Suppressor macrophage (primary cell): ENCODE measurements at regions not wholly inside any gene's neighbourhood (a gene's known extent, or its start where the extent isn't known, plus 50 kb on each side); places are given as distances from the start of the nearest gene placed in this dataset.
"Not testable (repeated sequence)": the region's sequence is repeated elsewhere in the genome, so short reads cannot be mapped to it uniquely, and the experiment has no call there.

Experiments
- DNase-seq, 4 experiments: peaks; one replicate each; pipeline ENCODE4 v3.0.0-alpha.2; 2020 to 2022

DNA sequence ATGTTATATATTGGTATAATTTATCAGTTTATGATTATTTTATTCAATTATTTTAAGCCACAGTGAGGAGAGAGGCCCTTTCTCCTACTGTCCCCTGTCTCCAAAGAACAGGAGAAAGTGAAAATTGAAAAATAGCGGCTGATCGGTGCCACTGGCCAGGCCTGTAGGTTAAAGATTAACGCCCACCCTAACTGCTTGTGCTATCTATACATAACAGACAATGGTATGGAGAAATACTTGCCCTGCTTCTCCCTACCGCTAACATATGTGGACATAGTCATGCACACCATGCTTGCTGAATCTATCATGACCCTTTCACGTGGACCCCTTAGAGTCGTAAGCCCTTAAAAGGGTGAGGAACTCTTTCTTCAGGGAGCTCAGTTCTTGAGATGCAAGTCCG lies 67.5 kb downstream of the EIF1AY start:
- DNase-seq = no peak

DNA sequence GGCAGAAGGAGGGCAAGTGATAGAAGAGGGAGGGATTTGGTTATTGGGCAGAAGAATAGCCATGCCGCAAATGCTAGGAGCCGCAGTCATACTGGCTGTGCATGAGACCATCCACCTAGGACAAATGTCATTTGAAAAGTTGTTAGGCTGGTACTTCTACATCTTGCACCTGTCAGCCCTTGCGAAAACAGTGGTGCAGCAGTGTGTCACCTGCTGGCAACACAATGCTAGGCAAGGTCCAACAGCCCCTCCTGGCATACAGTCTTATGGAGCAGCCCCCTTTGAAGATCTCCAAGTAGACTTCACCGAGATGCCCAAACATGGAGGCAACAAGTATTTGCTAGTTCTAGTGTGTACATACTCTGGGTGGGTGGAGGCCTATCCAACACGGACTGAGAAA lies 72.7 kb downstream of the EIF1AY start:
- no peak for DNase-seq

DNA sequence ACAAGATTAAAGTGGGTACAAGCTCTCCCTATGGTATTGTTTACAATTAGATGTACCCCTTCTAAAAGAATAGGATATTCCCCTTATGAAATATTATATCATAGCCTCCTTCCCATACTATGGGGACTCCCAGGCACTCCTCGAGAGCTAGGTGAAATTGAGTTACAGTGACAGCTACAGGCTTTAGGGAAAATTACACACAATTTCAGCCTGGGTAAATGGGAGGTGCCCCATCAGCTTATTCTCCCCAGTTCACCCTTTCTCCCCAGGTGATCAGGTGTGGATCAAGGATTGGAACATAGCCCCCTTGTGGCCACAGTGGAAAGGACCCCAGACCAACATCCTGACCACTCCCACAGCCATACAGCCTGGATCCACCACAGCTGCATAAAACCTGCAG lies 73.3 kb downstream of the EIF1AY start:
- not testable (repeated sequence) for DNase-seq

DNA sequence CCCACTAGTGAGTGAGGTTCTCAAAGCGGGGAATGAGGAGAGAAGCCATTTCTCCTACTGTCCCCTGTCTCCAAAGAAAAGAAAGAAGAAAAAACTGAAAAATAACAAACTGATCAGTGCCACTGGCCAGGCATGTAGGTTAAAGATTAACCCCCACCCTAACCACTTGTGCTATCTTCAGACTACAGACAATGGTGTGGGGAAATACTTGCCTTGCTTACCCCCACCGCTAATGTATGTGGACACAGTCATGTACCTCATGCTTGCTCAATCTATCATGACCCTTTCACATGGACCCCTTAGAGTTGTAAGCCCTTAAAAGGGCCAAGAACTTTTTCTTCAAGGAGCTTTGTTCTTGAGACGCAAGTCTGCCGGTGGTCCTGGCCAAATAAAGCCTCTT lies 75.9 kb downstream of the EIF1AY start:
- DNase-seq = no peak

DNA sequence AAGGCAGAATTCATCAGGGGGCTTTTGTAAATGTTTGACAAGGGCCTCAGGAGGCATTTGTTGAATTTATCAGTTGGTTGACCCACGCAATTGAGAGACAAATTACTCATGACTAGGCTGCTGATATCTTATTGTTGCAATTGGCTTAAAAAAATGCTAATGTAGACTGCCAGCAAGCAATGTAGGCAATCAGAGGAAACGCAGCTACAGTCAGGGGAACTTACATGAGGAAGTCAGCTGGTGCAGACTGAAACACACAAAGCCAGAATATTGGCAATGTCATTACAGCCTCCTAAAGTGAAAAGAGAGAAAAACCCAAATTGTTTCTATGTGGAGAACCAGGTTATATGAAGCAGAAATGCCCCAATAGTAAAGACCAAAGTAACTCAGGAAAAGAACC lies 83.9 kb downstream of the EIF1AY start:
- peak; percentile 17 to 67 (median 58) for DNase-seq

DNA sequence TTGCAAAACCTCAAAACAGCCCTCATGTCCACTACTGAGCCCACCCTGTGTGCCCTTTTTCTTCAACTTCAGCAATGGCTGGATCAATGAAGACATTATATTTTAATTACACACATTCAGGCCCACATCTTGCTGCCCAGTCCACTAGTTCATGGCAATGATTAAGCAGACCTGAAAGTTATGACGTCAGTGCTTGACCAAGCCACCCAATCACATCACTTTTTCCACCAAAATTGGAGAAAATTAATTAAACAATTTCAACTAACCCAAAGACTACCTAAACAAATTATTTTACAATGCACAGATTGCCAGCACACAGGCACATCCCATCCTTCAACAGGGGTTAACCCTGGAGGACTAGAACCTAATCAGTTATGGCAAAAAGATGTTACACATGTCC lies 86.6 kb downstream of the EIF1AY start:
- no peak for DNase-seq

DNA sequence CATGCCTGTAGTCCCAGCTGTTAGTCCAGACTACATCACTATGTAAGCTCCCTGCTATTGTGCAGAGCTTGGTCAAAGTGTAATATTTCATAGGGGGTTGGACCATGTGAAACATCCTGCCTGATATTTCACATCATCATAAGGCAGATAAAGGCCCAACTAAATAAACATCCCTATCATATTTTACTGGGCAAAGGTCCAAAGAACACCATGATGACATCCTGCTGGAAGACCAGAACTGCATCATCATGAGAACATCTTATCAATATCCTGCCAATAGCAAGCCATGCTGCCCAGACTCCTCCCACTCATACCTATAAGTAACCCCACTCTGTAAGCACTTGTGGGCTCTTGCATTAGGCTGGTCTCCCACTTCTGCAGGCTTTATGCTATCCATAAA lies 88.6 kb downstream of the EIF1AY start:
- no peak for DNase-seq

DNA sequence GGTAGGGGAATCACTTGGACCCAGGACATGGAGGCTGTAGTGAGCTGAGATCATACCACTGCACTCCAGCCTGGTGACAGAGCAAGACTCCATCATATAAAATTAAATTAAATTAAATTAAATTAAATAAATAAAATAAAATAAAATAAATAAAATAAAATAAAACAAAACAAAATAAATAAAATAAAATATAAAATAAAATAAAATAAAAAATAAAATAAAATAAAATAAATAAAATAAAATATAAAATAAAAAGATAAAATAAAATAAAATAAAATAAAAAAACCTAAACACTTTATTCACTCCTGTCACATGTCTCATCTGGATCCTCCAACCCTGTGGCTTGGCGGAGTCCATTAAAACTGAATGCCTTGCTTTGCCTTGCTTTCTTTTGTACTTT lies 89.8 kb downstream of the EIF1AY start:
- not testable (repeated sequence) for DNase-seq

DNA sequence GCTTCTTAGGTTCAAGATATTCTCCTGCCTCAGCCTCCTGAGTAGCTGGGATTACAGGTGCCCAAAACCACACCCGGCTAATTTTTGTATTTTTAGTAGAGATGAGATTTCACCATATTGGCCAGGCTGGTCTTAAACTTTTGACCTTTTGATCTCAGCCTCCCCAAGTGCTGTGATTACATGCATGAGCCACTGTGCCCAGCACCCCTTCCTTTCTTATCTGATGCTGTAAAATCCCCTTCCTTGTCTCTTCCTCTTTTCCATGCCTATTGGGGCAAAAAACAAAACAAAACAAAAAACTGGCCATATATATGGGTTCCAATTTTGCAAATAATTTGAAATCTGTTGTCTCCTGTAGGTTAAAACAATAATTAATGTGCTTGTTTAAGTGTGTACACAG lies 74.0 kb upstream of the RPS4Y2 start:
- DNase-seq = no peak

DNA sequence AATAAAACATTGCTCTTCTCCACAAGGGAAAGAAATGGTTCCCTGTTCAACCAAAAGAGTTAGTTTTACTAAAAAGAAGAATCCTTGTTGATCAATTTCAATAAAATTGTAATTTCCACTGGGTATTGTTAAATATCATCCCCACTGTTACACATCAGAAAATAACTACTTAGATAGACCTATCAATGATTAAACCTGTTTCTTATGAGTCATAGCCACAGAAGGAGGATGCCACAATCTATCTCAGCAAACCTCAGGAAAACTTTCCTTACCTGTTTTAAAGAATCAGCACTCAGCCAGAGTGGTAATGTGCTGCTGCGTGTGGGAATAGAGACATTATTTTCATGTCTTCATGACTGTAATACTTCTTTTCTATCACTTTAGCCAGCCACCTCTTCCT lies 72.5 kb upstream of the RPS4Y2 start:
- no peak for DNase-seq

DNA sequence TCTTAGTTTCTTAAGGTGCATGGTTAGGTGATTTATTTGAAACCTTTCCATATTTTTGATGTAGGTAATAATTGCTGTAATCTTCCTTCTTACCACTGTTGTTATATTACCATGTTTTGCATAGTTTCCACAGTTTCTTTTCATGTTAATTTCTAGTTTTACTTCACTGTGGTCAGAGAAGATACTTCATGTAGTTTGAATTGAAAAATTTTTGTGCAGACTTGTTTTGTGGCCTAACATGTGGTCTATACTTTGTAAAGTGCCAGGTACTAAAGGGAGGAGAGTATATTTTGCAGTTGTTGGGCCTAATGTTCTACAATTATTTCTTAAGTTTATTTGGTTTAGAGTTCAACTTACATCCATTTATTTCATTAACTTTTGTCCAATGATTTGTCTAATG lies 69.2 kb upstream of the RPS4Y2 start:
- DNase-seq = no peak
